ENCODE measurements at regions not wholly inside any gene's neighbourhood (a gene's known extent, or its start where the extent isn't known, plus 50 kb on each side); places are given as distances from the start of the nearest gene placed in this dataset.

DNA sequence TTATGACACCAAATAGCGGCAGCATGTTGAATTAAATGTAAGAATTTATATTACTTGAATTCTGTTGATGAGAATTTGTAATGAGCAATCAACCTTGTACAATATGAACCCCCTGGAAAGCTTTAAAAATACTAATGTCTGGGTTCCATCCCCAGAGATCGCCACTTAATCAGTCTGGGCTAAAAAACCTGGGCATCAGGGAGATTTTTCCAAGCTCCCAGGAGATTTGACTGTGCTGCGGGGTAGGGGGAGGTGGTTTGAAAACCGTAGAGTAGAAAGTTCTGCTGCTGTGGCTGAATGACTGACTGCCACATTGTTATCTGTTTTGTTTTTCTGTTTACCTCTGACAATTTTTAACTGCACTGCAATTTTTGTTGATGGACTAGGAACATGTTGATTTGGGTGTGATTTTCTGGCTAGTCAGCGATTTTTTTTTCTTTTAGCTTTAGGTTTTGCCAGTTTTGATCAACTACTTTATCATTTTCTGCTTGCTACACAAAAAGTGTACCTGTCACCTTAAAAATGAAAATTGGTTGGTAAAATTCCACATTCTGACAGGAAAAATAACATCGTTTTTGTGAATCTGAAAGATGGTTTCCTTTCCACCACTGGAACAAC lies 79.3 kb downstream of the PCTP start:
- no peak for DNase-seq

DNA sequence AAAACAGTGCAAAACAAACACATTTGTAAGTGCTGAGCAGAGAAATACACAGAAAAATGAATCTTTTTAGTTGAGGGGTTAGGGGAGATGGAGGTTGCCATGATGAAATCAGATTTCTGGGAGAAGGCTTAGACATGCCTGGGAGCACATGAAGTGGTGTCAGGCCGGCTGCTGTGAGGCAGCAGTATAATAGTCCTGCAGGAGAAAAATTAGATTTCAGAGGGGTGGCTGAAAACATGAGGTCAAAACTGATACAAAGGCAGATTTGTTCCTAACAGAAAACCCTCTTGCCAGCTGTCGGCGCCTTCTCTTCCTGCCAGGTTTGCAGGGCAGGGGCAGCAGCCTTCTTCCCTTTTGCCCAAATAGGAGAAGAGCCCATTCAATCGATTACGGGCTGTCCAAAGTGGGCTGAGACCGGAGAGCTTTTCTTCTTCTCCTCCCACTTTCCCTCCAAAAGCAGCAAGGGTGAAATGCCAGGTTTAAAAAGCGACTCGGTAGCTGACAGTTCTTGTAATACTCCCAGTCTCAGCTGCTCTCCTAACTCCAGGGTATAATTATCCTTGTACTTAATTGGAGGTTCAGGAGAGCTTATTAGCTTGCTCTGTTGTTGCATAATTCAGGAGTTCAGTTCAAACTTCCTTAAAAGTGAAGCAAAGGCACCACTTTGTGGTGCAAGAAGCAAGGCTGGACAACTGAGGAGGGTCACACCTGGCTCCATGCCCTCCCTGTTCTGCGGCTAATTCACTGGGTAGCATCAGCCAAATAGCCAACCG lies 80.0 kb downstream of the PCTP start:
- DNase-seq = peak in 1 of 2 donors; percentile 1

DNA sequence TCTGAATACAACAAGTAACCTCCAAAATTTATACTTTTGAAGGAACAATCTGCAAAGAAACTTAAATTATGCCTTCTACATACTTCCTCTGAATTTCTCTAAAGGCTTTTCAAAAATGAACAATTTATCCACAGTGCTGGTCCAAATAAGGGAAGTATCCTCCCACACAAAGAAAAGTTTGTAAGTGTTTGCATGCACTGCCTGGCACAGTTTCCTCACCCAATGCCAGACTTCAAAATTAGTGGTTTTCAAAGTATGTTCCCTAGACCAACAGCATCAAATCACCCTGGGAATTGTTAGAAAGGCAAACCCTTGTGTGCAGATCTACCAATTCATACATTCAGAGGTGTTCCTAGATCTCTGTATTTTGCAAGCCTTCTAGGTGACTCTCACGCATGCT lies 82.5 kb downstream of the PCTP start:
- peak; percentile 67 to 71 for DNase-seq

DNA sequence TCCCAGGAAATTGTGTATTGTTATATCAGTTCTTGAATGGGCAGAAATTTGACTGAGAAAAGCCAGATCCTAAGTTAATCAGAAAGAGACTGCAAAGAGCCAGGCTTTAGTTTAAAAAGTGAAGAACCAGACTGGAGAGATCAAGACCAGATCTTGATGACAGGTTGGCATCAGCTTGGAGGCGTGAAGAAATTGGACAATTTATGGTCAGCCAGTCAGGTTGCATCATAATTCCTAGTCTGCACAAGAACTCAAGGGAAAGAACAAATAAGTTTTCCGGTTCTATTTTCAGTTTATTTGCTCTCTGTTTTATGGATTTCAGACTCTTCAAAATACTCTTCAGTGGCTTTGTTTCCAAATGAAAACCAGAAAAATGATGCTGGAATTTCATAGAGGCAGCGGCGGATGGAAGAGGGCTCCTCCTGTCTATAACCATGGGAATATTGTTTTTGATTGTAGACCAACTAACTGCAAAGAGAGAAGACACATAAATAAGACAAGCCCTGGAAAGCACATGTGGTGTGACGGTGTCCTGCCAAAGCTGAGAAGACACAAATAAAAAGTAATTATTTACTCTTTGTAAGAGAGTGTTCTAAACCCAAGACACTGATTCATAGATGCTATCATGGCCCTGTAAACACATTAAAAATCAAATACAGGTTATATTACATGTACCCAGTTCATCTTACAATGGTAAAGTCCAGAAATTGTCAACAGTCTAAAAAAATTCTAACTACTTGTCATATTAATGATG lies 91.7 kb downstream of the PCTP start:
- no peak for DNase-seq

DNA sequence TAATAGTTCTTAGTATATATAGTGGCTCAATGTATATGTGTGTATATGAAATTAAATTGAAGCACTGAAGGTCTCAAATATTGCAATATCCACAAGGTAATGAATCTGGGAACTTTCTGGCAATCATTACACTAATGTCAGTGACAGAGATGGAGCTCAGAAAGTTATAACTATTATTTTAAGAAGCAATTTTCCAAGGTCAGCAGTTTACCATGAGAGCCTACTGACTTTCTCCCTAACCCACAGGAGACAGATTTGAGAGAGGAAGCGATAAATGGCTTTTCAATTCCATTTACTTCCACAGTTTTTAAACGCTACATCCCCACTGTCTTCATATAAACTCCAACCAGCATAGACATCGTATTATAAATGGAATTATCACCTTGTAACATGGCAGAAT lies 92.9 kb downstream of the PCTP start:
- no peak for DNase-seq

DNA sequence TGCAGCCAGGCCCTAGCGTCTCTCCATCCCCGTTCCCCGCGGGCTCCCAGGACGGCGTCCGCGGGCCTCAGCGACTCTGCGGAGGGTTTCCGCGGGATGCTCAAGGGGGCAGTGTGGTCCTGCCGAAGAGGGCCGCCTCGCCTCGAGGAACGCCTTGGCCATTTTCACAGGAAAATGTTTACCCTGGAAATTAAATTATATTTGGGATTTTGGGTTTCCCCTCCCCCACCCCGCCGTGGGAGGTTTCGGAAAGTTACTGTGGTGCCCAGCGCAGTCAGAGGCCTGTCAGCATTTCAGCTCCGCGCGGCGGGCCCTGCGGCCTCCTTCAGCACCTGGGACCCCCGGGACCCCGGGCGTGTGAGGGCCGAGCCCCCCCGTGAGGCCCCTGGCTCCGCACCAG lies 94.5 kb downstream of the PCTP start:
- peak in 1 of 2 donors; percentile 23 for DNase-seq

DNA sequence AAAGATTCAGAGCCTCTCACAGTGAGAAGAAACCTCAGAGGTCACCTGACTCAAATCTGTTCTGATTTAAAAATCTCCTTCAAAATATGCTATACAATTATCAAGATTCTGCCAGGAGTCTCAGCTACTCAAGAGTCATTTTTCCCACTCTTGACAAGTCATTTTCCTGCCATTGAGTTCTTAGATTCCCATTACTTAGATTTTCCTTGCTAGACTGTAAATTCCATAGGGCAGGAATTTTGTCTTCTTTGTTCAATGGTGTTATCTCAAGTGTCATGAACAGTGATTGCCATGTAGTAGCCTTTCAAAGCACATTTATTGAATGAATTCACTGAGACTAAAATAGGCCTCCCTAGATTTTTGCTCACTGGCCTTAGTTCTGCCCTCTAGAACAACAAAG lies 95.9 kb downstream of the PCTP start:
- no peak for DNase-seq

DNA sequence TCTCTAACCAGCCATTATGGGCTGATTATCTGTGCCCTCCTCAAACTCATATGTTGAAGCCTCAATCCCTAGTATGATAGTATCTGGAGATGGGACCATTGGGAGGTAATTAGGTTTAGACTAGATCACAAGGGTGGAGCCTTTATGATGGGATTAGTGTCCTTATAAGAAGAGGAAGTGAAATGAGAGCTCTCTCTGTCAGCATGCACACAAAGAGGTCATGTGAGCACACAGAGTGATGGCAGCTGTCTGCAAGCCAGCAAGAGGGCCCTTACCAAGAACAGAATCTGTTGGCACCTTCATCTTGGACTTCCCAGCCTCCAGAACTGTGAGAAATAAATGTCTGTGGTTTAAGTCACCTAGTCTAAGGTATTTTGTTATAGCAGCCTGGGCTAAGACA lies 101.9 kb downstream of the PCTP start:
- DNase-seq = no peak

DNA sequence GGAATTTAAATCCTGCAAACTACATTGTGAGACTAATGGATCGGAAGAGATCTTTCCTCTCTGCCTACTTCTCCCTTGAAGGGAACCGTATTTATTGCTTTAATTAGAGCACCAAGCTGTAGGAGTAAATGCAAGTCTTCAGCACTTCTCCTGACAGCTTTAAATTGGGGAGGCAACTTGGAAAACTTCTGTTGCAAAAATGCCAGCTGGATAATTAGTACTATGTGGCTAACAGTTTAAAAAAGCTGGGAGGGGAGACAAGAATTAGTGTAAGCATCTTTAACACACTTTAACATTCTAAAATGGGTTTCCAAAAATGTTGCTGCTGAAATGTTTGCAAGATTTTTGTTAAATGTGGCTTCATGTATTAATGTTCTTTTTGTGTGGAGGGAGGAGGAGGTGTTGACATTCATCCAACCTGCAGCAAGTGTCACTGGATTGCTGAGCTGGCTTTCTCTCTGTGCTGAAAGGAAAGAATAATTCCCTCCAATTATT lies 108.5 kb downstream of the PCTP start:
- DNase-seq = no peak

DNA sequence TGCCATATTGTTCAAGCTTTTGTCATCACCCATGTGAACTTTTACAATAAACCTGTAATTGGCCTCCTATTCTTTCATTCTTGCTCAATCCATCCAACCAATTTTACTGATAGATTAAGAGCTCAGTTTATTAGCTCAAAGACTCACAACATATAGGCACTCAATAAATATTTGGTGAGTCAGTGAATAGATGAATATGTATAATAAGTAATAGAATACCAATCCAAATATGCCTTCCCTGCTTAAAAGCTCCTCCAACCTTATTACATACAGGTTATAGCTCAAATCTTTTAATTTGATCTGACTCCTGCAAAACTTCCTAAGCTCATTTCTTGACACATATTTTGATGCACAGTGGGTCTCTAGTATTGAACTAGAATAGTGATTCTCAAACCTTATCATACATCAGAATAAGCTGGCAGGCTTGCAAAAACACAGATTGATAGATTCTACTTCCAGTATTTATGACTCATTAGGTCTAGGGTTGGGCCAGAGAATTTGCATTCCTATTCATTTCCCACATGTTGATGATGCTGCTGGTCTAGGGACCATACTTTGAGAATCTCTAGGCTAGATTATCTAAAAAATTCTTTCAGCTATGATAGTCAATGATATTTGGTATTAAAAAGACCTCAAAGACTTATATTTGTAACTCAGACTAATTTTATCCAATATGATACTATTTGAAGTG lies 114.4 kb downstream of the PCTP start:
- no peak for DNase-seq

DNA sequence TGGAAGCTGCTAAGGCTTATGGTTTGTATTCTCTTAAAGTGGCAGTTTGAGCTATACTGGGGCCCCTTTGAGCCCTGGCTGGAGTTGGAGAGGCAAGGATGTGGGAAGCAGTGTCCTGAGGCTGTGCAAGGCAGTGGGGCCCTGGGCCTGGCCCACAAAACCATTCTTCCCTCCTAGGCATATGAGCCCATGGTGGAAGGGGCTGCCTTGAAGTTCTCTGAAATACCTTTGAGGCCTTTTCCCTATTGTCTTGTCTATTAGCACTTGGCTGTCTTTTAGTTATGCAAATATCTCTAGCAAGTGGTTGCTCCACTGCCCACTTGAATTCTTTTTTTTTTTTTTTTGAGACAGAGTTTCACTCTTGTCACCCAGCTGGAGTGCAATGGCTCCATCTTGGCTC lies 119.2 kb downstream of the PCTP start:
- DNase-seq = no peak

DNA sequence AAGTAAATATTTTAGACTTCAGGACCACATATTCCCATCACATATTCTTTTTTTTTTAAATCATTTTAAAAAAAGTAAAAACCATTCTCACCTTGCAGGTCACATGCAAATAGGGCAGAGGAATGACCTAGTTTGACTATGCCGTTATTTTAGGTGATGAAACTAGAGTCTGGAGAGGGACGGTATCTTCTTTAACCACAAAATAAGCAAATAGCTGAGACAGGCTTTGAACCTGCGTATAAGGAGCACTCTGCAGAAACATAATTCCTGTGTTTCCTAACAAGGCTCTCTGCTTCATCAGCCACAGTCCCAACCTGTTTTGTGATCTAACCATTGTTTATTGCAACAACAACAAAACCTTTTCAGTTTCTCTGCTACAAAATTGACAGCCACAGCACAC lies 121.5 kb downstream of the PCTP start:
- no peak for DNase-seq

DNA sequence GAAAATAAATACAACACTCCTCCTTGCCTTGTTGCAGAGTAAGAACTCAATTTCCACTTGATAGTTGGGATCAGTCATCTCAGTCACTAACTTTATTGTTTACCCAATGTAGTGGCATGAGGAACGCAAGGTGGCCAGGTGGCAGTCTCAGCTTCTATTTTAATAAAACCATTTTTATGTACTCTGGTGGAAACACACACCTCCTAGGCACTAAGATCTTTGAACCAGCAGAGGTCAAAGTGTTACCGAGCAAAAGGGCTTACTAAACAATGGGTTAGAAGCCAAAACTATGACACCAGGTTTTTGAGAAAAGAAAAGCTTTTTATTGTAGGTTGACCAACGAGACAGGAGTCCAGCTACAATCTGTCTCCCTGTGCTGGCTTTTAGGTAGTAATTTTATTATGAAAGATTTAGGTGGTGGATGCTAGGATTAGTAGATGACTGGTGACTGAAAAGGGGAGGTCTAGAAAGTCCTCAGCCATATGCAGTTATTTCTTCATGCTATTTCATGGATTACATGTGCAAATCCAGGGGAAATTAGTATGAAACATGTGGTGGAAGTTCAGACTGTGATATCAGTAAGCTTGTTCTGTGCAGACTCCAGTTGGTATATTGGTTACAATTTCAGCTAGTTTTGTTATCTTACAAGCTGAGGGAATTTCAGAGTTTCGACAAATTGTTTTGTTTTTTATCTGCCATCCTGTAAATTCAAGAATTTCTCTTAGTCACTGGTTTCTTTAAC lies 122.3 kb downstream of the PCTP start:
- DNase-seq = no peak

DNA sequence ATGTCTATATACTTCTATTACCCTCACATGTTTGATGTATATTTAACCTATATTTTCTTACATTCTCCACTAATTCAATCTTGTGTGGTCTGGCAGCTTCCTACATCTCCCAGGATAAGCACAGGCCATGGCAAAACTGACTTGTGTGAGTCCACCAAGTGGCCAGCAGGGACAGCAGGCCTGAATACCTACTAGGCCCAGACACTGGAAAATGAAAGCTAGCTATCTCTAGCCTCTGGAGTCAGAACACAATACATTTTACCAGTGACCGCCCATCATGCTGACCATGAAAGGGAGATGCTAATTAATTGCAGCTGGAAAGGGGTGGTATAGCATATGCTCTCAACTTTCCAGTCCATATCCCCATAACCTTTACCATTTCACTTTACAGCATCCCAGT lies 132.3 kb downstream of the PCTP start:
- no peak for DNase-seq

DNA sequence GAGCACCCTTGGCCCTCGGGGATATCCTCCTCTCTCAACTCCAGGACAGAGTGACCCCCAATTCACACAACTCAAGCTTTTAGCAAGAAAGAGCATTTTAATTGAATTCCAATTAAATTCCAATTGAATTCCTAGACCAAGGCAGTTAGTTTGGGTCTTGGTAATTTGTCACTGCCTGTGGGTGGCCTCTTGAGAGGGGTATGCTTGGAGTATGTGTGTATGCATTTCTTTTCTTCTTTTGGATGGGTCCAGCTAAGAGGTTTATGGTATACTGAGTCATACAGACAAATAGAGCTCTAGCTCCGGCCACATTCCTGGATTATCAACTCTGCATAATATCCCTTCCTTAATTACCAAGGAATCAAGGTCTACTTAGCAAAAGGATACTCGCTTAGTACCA lies 136.7 kb downstream of the PCTP start:
- no peak for DNase-seq

DNA sequence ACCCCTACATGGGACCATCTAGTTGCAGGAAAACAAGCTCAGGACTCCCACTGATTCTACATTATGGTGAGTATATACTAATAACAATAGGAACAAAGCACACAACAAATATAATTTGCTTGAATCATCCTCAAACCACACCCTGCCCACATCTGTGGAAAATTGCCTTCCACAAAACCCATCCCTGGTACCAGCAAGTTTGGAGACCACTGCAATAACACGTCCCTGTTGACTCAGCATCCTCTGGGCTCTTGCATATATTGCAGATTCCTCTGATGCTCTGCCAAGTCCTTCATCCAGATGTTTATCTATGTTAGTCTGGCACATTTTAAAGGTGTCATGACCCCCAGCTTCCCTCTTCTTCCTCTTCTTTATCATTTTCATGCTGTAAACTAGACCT lies 138.4 kb downstream of the PCTP start:
- no peak for DNase-seq

DNA sequence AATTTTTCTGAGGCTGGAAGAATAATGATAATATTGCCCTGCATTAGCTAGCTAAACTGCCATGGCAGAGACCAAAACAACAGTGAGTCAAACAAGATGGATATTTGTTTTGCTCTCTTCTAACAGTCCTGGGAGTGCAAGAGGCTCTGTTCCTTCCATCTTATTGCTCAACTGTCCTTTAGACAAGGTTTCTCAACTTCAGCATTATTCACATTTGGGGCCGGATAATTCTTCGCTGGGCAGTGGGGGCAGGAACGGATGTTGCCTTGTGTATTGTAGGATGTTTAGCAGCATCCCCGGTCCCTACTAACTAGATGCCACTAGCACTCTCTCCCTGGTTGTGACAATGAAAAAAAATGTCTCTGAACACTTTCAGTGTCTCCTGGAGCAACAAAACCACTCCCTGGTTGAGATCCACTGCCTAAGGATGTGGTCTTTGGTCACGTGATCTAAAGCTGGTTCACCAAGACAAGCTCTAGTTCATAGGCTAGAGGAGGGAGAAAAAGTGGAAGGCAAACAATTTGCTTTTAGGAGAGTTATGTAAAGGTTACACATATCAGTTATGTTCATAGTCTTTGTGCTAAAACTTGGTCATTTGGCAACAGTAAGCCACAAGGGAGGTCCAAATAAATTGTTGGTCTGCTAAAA lies 144.4 kb downstream of the PCTP start:
- DNase-seq = no peak

DNA sequence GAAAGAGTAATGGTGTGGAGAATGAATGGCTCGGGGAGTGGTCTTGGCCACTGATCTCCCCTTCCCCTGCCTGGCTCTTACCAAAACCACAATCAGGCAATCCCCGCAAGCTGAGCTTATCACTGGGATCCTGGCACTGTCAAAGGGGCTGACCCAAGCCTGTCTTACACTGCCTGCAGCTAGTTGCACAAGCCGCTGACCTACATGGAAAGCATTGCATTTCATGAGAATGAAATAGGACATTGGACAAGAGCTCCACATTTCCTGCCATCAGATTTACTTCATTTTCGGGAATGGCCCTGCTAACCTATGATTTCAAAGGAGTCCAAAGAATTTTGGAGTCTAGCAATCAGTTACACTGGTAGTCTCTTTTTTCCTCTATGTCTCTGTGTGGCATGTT lies 146.4 kb downstream of the PCTP start:
- no peak for DNase-seq

DNA sequence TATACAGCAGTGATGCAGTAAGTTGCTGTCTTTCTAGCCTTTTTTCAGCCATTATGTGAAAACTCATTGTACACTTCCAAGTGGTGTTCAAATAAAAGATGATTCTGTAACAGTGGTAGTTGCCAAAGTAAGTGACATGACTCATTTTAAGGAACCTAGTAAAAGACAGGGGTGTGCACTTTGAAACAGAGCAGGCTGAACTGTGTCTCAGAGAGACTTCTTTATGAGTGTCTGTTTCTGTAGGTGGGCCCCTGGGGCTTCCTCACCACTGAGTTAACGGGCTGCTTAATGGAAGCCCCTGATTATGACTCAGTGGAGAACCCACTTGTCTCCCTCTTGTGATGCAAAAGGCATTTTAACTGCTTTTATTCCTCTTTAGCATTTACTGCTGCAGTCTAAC lies 147.3 kb downstream of the PCTP start:
- DNase-seq = no peak

DNA sequence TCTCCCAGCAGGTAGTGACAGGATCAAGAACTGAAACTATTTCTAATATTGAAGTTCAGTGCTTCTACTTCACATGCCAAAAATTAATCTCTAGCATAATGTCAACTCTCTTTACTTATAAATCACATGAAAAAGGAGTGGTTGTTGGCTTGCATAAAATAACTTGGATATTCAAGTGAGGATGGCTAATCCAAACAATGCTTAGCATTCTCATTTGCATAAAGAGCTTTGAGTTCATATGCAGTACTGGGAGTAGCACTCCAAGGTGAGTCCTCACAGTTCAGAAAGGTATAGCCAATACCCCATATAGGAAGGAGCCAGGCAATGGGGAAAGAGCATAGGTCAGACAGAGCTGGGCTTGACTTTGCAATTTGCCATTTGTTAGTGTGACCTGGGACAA lies 149.3 kb downstream of the PCTP start:
- DNase-seq = no peak

DNA sequence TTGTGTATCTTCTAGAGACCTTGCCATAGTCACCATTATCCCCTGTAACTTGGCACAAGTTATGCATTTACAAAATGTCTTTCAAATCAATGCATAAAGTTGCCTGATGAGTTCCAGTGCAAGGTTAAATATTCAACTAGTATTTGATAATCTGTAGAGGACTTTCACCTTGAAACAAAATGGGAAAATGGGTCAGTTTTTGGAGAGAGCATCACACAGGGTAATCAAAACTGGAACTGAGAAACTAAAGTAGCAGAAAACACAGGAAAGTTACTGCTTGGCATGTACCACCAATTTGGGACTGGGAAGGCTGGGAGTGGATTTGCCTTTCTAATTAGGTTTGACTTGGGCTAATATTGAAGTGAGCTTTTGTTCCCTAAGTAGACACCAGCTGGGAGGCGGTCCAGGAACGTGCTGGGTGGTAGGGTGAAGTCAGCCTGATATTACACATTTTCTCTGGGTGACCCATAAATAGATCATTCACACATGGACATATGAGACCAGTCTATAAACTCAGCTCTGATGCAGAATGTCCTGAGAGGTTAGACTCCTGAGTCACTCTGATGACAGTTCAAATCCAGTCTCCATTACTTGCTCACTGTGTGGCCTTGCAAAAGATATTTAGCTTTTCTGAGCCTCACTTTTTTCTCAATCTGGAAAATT lies 152.3 kb downstream of the PCTP start:
- no peak for DNase-seq

DNA sequence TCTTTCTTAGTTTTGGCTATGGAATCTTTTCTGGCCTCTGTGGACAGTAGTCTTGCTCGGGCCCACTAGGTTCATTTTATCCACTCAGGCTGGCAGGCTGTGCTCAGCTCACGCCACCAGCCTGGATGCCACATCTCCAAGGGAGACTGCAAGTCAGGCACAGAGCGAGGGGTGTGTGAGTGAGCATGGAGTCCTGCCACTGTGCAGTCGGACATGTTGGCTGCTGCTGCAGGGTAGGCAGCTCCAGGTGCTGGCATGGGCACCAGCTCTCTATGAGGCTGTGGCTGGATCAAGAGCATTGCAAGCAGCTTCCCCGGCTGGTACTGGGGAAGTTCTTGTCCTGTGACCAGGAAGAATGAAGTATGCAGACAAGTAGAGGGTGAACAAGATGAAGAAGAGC lies 158.9 kb downstream of the PCTP start:
- DNase-seq = no peak
